CD4-positive, alpha-beta T cell treated with Interleukin-21 for 1 hour (primary cell): ENCODE measurements at regions not wholly inside any gene's neighbourhood (a gene's known extent, or its start where the extent isn't known, plus 50 kb on each side); places are given as distances from the start of the nearest gene placed in this dataset.

Experiments used
- DNase-seq: peaks from one replicate; pipeline ENCODE4 v3.0.0-alpha.2; 2020

DNA sequence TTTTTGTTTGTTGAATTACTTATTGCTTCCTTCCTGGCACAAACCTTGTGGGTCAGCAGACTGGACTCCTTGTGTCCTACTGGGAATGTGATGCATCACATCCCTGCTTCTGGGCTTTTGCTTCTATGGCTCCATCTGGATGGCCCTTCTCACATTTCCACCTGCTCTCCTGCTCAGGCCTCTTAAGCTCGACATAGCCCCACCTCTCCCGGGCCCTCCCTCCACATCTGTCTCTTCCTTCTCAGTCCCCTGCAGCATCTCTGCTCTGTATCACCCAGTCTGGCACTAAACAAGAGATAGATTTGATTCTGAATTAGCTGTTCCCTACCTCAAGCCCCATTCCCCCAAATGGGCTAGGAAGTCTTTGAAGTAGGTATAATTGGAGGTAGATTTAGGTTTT is 356.8 kb downstream of the DHX35 start:
- DNase-seq: no peak

- no peak for DNase-seq
Measured at GRCh38 chr20:39312676-39313075, 350.5 kb downstream of the DHX35 start.

DNA sequence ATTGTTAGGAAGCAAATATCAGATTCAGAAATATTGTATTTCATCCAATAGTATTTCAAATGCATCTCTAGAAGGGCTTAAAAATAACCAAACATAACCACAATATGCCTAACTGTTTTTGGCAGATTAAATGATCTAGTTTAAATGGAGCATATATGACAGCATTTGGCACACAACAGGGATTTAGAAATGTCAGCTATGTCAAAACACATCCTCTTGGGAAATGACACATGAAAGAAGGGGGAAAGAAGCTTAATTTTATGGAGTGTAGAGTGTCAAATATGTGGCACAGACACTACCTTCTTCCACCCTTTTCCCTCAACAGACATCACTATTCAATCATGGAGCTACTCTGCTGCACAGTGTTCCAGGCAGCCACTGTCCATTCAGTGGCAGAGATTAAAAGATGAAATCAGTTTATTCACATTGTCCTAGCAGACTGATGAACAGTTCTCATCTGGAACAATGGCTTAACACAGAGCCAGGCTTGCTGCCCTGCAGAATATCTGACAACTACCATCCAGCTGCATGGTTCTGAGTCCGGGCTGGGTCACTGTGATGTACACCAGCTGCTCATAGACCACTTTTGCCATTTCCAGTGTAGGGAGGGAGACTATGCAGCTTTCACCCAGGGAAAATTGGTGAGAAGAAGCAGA is 349.8 kb downstream of the DHX35 start:
- DNase-seq: no peak

DNA sequence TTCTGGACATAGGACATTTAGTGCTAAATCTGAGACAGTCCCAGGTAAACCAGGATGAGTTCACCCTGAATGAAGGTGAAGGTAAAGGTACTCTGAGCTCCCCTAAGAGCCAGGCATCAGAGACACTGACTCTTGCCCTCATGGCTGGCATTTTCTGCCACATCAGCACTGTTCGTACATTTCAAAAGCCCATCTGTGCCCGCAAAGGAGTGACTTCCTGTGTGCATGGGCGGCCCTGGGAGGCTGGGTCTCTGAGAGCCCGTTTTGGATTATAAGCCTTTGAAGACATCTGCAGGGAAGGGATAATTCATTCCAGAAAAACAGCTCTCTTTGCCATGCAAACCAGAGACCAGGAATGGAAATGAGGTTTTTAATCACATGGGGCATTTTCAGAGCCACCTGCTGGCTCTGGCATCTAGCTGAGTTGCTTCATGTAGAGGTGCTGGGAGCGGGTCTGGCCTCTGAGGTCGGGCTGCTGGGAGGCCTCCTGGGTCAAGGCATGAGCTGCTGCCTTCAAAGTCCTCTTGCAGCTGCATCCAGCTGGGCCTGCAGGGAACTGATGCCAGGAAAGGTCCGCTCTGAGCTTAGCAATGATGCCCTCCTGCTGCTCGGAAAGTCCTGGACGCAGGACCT is 348.3 kb downstream of the DHX35 start:
- DNase-seq: no peak

DNA sequence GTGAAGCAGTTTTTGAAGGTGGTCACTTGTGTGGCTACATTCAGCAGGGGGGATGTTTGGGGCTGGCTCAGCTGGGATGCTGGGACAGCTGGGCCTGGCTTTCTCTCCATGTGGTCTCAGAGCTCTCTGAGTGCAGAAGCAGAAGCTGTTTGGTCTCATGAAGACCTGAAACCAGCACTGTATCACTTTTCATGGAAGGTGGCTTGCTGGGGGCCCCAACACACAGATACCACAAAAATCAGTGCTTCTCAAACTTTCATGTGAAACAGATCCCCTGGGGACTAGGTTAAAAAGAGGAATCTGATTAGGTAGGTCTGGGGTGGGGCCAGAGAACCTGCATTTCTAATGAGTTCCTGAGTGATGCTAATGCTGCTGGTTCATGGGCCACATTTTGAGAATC is 347.3 kb downstream of the DHX35 start:
- DNase-seq: no peak

DNA sequence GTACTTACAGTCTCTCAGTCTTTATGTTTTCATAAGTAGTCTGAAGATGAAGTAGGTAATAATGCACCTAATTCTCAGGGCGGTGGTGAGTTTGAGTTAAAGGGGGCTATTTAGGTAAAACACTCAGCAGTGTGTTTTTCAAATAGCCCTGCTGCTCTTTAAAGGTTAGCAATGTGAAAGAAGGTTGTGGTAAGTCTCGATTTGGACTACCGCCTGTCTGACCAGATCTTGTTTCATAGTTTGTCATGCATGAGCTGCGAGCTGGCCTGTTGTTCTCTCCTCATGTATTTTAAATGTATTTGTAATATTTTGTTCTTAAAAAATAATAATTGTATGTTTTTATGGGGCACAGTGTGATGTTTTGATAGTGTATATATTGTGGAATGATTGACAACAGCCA is 340.2 kb downstream of the DHX35 start:
- DNase-seq: no peak

DNA sequence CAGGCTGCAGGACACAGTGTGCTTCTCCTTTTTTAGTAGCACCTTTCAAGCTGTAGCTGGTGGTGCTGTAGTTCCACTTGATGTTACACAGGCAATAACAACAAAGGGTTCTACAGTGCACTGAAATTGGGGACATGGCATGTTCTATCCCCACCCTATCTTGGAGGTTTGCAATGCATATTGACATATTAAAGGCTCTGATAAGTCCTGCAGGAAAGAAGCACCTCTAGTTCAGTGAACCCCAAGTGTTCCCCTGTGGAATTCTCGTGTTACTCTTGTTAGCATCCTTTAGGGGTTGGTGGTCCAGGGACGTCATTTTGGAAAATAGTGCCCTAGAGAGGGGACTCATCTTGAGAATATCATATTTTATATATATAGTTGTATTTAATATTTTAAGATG is 337.6 kb downstream of the DHX35 start:
- no peak for DNase-seq

- no peak for DNase-seq
Measured at GRCh38 chr20:39298571-39299506, 336.7 kb downstream of the DHX35 start.

- DNase-seq: no peak
Measured at GRCh38 chr20:39298121-39298520, 336.0 kb downstream of the DHX35 start.

- DNase-seq: no peak
Measured at GRCh38 chr20:39295301-39295700, 333.2 kb downstream of the DHX35 start.

- no peak for DNase-seq
Measured at GRCh38 chr20:39294137-39294725, 332.1 kb downstream of the DHX35 start.

GRCh38 chr20:39292193-39292736 is 330.1 kb downstream of the DHX35 start:
- no peak for DNase-seq

- no peak for DNase-seq
Measured at GRCh38 chr20:39291301-39291700, 329.2 kb downstream of the DHX35 start.

DNA sequence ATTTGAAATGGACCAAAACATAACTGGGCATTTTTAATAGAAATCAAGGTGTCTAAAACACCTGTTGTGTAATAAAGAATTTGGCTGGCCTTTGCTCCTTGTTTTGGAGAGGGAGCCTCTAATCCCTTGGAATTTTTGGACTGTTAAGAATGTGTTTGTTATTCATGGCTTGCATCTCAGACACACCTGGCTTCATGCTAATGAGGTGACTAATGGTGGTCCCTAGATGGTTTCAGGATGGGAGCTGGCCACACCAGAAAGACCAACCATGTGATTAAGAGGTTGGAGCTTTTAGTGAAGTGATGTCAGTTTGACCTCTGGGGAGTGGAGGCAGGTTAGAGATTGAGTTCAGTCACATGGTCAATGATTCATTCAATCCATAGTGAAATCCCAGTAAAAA is 328.4 kb downstream of the DHX35 start:
- DNase-seq: no peak

GRCh38 chr20:39289831-39290230 is 327.7 kb downstream of the DHX35 start:
- no peak for DNase-seq

- DNase-seq: no peak
Measured at GRCh38 chr20:39289316-39289715, 327.2 kb downstream of the DHX35 start.

DNA sequence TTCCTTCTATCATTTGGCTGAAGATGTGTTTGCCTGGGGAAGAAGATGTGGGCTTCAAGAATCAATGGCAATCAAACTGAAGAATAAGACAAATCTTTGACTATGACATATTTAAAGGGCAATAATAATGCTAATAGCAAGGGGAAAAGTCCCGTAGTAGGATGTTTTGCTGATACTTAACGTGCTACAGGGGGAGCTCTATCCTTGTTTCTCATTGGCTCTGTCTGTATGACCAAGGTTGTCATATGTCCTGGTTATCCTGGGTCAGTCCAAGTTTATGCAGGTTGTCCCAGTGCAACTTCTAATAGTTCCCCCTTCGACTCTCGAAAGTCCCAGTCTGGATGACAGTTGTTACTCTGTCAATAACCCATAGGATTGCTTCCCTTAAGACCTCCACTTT is 321.3 kb downstream of the DHX35 start:
- no peak for DNase-seq

DNA sequence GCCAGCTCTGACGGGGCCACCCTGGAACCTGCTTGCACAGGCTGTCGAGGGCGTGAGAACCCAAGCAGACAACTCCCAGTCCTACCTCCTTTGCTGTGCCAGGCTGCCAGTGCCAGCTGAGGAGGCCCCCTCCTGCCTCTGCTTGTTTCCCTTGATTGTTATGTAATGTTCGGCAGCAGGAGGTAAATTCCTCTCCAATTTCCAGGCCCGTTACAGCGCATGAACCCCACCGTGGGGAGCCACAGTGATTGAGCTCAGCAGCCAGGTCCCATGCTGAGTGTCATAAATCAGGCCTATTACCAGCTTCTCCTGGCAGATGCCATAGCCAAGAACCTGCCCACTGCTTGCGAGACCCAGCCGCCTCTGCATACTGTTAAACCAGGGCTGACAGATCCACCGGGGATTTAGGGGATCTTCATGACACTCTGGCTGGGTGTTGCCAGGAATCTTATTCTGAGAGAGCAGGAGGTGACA is 320.5 kb downstream of the DHX35 start:
- no peak for DNase-seq

- no peak for DNase-seq
Measured at GRCh38 chr20:39280875-39281274, 318.7 kb downstream of the DHX35 start.

DNA sequence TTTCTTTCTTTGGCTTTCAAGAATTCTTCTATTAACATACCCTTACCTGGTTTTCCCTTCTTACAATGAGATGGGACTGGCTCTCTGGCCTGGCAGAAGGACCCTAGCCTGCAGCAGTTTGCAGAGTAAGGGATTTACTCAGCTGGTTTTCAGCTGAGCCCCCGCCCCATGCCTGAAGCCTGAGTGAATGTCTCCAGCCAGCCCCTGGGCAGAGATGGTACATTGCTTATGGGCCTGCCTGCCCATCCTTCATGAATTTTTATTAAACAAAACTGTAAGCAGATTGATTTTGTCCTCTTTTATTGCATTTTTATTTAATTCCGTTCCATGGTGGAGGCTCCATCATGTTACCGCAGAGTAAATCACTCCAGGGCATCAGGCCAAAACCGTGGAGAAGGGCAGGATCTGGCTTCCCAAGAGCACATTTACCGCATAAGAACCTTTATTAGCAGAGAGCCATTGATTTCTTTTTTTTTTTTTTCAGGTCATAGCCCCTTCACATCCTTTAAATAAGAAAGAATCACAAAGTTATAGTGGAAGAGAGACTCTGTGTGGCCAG is 316.2 kb downstream of the DHX35 start:
- DNase-seq: no peak

GRCh38 chr20:39277185-39277584 is 315.0 kb downstream of the DHX35 start:
- no peak for DNase-seq

GRCh38 chr20:39270837-39271604 is 308.9 kb downstream of the DHX35 start:
- no peak for DNase-seq
